HUES48 (cell line): ENCODE measurements at regions not wholly inside any gene's neighbourhood (a gene's known extent, or its start where the extent isn't known, plus 50 kb on each side); places are given as distances from the start of the nearest gene placed in this dataset.
"Not testable (repeated sequence)": the region's sequence is repeated elsewhere in the genome, so short reads cannot be mapped to it uniquely, and the experiment has no call there.

Experiments
- H3K27ac ChIP-seq: one replicate; pipeline ENCODE4 v1.7.0; 2013; ENCODE audit warnings: low read depth, low read length, inconsistent platforms
- H3K27me3 ChIP-seq: 2 replicates; pipeline ENCODE4 v1.6.1; 2013; ENCODE audit warnings: mild to moderate bottlenecking, low read length; ENCODE audit not compliant: control insufficient read depth, insufficient read depth
- H3K36me3 ChIP-seq: 2 replicates; pipeline ENCODE4 v1.6.1; 2013; ENCODE audit warnings: low read length; ENCODE audit not compliant: control insufficient read depth, insufficient read depth
- H3K4me1 ChIP-seq: 2 replicates; pipeline ENCODE4 v1.6.1; 2013; ENCODE audit warnings: mild to moderate bottlenecking, low read length; ENCODE audit not compliant: control insufficient read depth, insufficient read depth
- H3K4me3 ChIP-seq: 2 replicates; pipeline ENCODE4 v1.5.1; 2013; ENCODE audit warnings: mild to moderate bottlenecking, low read depth, low read length
- H3K9ac ChIP-seq: 2 replicates; pipeline ENCODE4 v1.6.1; 2013; ENCODE audit warnings: mild to moderate bottlenecking, low read depth, low read length, moderate library complexity
- H3K9me3 ChIP-seq: 2 replicates; pipeline ENCODE4 v1.6.1; 2013; ENCODE audit warnings: low read length; ENCODE audit not compliant: control insufficient read depth, insufficient read depth

DNA sequence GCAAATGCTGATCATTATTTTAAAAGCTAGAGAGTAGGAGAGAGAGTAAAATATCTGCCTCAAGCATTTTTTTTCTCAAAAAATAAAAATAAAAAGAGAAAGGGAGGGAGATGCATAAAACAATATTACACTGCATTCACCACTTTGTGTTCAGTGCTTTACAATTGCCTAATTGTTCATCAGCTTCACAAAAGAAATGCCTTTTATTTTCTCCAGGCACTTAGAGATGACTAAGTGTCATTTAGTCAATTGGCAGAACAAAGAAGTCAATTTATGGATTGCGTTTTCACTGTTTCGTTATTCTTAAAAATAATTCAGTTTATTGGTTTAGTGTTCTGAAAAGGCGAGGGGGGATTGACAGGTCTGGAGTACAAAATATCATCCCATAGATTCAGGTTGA, 232.5 kb upstream of the CCNH start:
- H3K27ac ChIP-seq, result no peak overlapping the region
- no peak overlapping the region for H3K9ac ChIP-seq
- no peaks in the 10 kb centered on the region for H3K36me3 ChIP-seq
- no peaks in the 10 kb centered on the region for H3K9me3 ChIP-seq
- no peaks in the 10 kb centered on the region for H3K4me1 ChIP-seq
- H3K27me3 ChIP-seq, result no peaks in the 10 kb centered on the region
- H3K4me3 ChIP-seq, result no peak overlapping the region

DNA sequence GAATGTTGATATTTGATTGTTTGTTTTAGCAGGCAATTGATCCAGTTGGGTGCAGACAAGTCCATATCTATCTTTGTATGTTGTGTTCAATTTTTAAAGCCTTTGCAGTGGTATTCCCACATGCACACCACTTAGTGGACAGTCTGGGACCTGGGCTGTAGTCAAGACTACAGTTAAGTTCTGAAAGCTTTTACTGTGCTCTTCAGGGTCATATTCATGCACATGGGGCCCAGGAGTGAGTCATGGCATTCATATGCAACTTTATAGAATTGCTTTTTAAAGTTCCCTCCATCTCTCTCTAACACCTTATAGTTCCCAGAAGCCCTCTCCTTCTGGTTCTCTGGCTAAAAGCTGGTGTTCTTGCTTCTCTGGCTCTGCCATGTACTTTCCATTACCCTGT, 228.2 kb upstream of the CCNH start:
- H3K4me3 ChIP-seq, result no peak overlapping the region
- no peaks in the 10 kb centered on the region for H3K4me1 ChIP-seq
- no peak overlapping the region for H3K9ac ChIP-seq
- no peaks in the 10 kb centered on the region for H3K36me3 ChIP-seq
- no peak overlapping the region for H3K27ac ChIP-seq
- H3K27me3 ChIP-seq, result no peaks in the 10 kb centered on the region
- H3K9me3 ChIP-seq, result no peaks in the 10 kb centered on the region

GRCh38 chr5:87627363-87627762, 214.6 kb upstream of the CCNH start:
- no peaks in the 10 kb centered on the region for H3K27me3 ChIP-seq

DNA sequence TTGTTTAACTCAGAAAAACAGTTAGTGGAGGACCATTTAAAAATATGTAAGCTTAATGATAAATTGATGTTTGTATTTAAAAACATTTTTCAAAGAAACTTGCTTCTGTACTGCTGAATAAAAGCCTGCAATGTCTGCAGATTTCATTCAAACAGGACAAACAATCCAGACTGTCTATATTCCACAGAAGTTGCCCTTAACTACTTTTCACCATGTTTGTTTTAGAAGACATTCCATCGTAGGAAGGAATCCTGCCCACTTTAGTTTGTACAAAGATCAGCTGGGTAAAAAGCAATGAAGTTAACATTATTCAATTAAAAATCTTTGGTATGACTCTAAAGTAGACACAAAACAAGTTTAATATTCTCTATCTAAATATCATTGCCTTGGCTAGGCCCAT, 195.7 kb upstream of the CCNH start:
- Histone ChIP-seq H3K4me1 (no peaks in the 10 kb centered on the region), H3K9me3 (no peaks in the 10 kb centered on the region), H3K27me3 (no peaks in the 10 kb centered on the region), H3K36me3 (no peaks in the 10 kb centered on the region), H3K27ac (no peak overlapping the region), H3K4me3 (no peak overlapping the region), H3K9ac (no peak overlapping the region)

More at GRCh38 chr5:87627363-87627762, 214.6 kb upstream of the CCNH start:
- no peaks in the 10 kb centered on the region for H3K36me3 ChIP-seq
- no peaks in the 10 kb centered on the region for H3K4me1 ChIP-seq
- no peaks in the 10 kb centered on the region for H3K9me3 ChIP-seq
- H3K27ac ChIP-seq, result no peak overlapping the region
- H3K9ac ChIP-seq, result no peak overlapping the region
- no peak overlapping the region for H3K4me3 ChIP-seq

- H3K4me3 ChIP-seq, result no peak overlapping the region
- H3K9ac ChIP-seq, result no peak overlapping the region
- H3K27ac ChIP-seq, result no peak overlapping the region
- H3K27me3 ChIP-seq, result no peaks in the 10 kb centered on the region
- H3K4me1 ChIP-seq, result no peaks in the 10 kb centered on the region
- no peaks in the 10 kb centered on the region for H3K9me3 ChIP-seq
- H3K36me3 ChIP-seq, result no peaks in the 10 kb centered on the region
These were observed 192.9 kb upstream of the CCNH start for GRCh38 chr5:87605663-87606062.

DNA sequence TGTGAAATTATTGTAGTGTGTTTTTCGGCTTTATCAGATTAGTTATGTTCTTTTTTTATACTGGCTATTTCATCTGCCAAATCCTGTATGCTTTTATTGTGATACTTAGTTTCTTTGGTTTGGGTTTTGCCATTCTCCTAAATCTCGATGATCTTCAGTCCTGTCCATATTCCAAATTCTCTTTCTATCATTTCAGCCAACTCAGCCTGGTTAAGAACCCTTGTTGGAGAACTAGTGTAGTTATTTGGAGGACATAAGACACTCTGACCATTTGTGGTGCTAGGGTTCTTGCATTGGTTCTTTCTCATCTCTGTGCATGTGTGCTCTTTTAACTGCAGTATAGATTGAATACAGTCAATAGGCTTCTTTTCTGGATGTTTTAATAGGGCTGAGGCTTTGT, 187.0 kb upstream of the CCNH start:
- no peak overlapping the region for H3K4me3 ChIP-seq
- no peaks in the 10 kb centered on the region for H3K36me3 ChIP-seq
- no peak overlapping the region for H3K9ac ChIP-seq
- no peaks in the 10 kb centered on the region for H3K27me3 ChIP-seq
- H3K9me3 ChIP-seq, result no peaks in the 10 kb centered on the region; the same call in 1 of the 2 replicates
- no peaks in the 10 kb centered on the region for H3K4me1 ChIP-seq
- H3K27ac ChIP-seq, result no peak overlapping the region

GRCh38 chr5:87598460-87598859, 185.7 kb upstream of the CCNH start:
- Histone ChIP-seq H3K4me3 (no peak overlapping the region), H3K27ac (no peak overlapping the region), H3K4me1 (no peaks in the 10 kb centered on the region), H3K27me3 (no peaks in the 10 kb centered on the region), H3K9ac (no peak overlapping the region), H3K9me3 (peaks cover 4% of the 10 kb centered on the region), H3K36me3 (no peaks in the 10 kb centered on the region)

DNA sequence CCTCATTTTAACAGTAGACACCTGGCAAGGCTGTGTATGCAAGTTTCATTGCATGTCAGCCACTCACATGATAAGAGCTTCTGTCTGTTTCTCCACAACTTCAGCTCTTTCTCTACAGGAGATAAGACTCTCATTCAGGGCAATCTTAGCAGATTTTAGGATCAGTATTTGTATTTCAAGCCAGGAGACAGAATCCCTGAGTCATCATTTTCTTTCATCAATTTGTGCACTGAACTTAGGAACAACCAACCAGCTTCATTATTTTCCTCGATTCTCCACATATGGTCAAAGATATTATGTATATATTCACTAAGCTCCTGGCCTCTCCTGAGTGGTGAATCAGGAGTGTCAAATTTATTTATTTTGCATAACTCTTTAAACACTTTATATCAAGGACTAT, 181.8 kb upstream of the CCNH start:
- Histone ChIP-seq H3K9ac (no peak overlapping the region), H3K36me3 (no peaks in the 10 kb centered on the region), H3K4me3 (no peak overlapping the region), H3K9me3 (peaks cover 4% of the 10 kb centered on the region), H3K27me3 (no peaks in the 10 kb centered on the region), H3K27ac (no peak overlapping the region), H3K4me1 (no peaks in the 10 kb centered on the region)

DNA sequence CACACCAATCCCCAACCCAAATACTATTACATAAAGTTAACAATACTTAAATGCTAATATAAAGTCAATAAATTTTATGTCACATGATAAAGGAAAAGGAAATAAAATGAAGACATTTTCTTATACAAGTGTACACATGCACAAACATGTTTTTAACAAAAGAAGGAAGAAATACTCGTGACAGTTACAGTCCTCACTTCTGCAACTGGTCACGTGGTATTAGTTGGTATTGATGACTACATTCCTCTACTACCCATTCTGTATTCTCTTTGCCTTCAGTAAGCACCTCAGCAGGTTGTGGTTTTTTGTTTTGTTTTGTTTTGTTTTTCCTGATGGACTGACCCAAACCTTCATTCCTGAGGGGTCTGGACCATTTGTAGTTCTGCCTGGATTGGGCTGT, 176.9 kb upstream of the CCNH start:
- H3K4me1 ChIP-seq, result peaks cover 12% of the 10 kb centered on the region
- H3K27ac ChIP-seq, result no peak overlapping the region
- H3K36me3 ChIP-seq, result no peaks in the 10 kb centered on the region
- H3K9me3 ChIP-seq, result peaks cover 4% of the 10 kb centered on the region; the same call in 1 of the 2 replicates
- H3K27me3 ChIP-seq, result no peaks in the 10 kb centered on the region
- no peak overlapping the region for H3K9ac ChIP-seq
- H3K4me3 ChIP-seq, result no peak overlapping the region

GRCh38 chr5:87588316-87588715, 175.6 kb upstream of the CCNH start:
- Histone ChIP-seq H3K27ac (no peak overlapping the region), H3K4me3 (no peak overlapping the region)

GRCh38 chr5:87583704-87584103, 171.0 kb upstream of the CCNH start:
- H3K36me3 ChIP-seq, H3K9ac ChIP-seq, H3K4me3 ChIP-seq, H3K9me3 ChIP-seq, H3K27ac ChIP-seq, H3K27me3 ChIP-seq: not testable (repeated sequence)
- H3K4me1 ChIP-seq, result peaks cover 11% of the 10 kb centered on the region

More at GRCh38 chr5:87588316-87588715, 175.6 kb upstream of the CCNH start:
- H3K27me3 ChIP-seq, result no peaks in the 10 kb centered on the region
- no peaks in the 10 kb centered on the region for H3K9me3 ChIP-seq
- H3K36me3 ChIP-seq, result no peaks in the 10 kb centered on the region
- no peak overlapping the region for H3K9ac ChIP-seq
- peaks cover 12% of the 10 kb centered on the region for H3K4me1 ChIP-seq

DNA sequence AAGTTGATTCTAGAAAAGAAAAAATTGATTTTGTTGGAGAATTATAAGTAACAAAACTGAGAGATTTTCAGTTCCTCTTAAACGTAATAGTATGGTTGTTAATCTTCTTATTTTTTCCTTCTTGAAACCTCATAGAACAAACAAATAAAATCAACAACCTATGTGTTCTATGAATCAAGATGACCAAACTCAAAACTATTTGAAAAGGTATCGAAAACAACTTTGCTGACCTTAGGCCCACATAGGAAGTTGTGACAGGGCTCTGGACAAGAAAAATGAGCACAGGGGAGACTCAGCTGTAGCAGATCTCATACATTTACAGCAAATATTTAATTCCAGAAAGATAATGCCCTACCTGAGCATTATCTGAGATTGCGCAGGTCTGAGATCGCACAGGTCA, 169.4 kb upstream of the CCNH start:
- Histone ChIP-seq H3K4me3 (no peak overlapping the region), H3K27ac (no peak overlapping the region)

More for the DNA sequence above, 169.4 kb upstream of the CCNH start:
- H3K36me3 ChIP-seq, result no peaks in the 10 kb centered on the region
- H3K4me1 ChIP-seq, result no peaks in the 10 kb centered on the region
- no peaks in the 10 kb centered on the region for H3K9me3 ChIP-seq
- no peaks in the 10 kb centered on the region for H3K27me3 ChIP-seq
- no peak overlapping the region for H3K9ac ChIP-seq
